ENCODE measurements at regions not wholly inside any gene's neighbourhood (a gene's known extent, or its start where the extent isn't known, plus 50 kb on each side); places are given as distances from the start of the nearest gene placed in this dataset.
"Not testable (repeated sequence)": the region's sequence is repeated elsewhere in the genome, so short reads cannot be mapped to it uniquely, and the experiment has no call there.

- H3K4me1 ChIP-seq (ENCODE audit: control insufficient read depth, insufficient read depth, low read length); H3K4me3 ChIP-seq (ENCODE audit: low read depth, low read length); H3K9ac ChIP-seq (ENCODE audit: low read depth, low read length); H3K36me3 ChIP-seq (ENCODE audit: control insufficient read depth, insufficient read depth, low read length); H3K9me3 ChIP-seq (ENCODE audit: control insufficient read depth, insufficient read depth, low read length); H3K27me3 ChIP-seq (ENCODE audit: control insufficient read depth, insufficient read depth, low read length): not testable (repeated sequence)
Observed at GRCh38 chr3:159261333-159261732, 459.5 kb downstream of the MFSD1 start.

- H3K36me3 ChIP-seq (ENCODE audit: control insufficient read depth, insufficient read depth, low read length) = no peaks in the 10 kb centered on the region
Observed at GRCh38 chr3:159263750-159264553, 462.1 kb downstream of the MFSD1 start.

GRCh38 chr3:159265705-159266104, 463.9 kb downstream of the MFSD1 start:
- H3K27me3 ChIP-seq (ENCODE audit: control insufficient read depth, insufficient read depth, low read length) = no peaks in the 10 kb centered on the region
- no peaks in the 10 kb centered on the region for H3K36me3 ChIP-seq (ENCODE audit: control insufficient read depth, insufficient read depth, low read length)
- no peak overlapping the region for H3K9ac ChIP-seq (ENCODE audit: low read depth, low read length)
- no peaks in the 10 kb centered on the region for H3K9me3 ChIP-seq (ENCODE audit: control insufficient read depth, insufficient read depth, low read length)
- no peaks in the 10 kb centered on the region for H3K4me1 ChIP-seq (ENCODE audit: control insufficient read depth, insufficient read depth, low read length)
- H3K4me3 ChIP-seq (ENCODE audit: low read depth, low read length) = no peak overlapping the region

More at GRCh38 chr3:159263750-159264553, 462.1 kb downstream of the MFSD1 start:
- Histone ChIP-seq H3K27me3 (ENCODE audit: control insufficient read depth, insufficient read depth, low read length) (no peaks in the 10 kb centered on the region), H3K9ac (ENCODE audit: low read depth, low read length) (no peak overlapping the region), H3K4me3 (ENCODE audit: low read depth, low read length) (no peak overlapping the region), H3K9me3 (ENCODE audit: control insufficient read depth, insufficient read depth, low read length) (no peaks in the 10 kb centered on the region), H3K4me1 (ENCODE audit: control insufficient read depth, insufficient read depth, low read length) (no peaks in the 10 kb centered on the region)

GRCh38 chr3:159266779-159267178, 464.9 kb downstream of the MFSD1 start:
- H3K9me3 ChIP-seq (ENCODE audit: control insufficient read depth, insufficient read depth, low read length) = no peaks in the 10 kb centered on the region
- H3K36me3 ChIP-seq (ENCODE audit: control insufficient read depth, insufficient read depth, low read length) = no peaks in the 10 kb centered on the region
- H3K4me3 ChIP-seq (ENCODE audit: low read depth, low read length) = no peak overlapping the region
- H3K4me1 ChIP-seq (ENCODE audit: control insufficient read depth, insufficient read depth, low read length) = no peaks in the 10 kb centered on the region
- H3K9ac ChIP-seq (ENCODE audit: low read depth, low read length) = no peak overlapping the region
- H3K27me3 ChIP-seq (ENCODE audit: control insufficient read depth, insufficient read depth, low read length) = no peaks in the 10 kb centered on the region

GRCh38 chr3:159271799-159272512, 470.1 kb downstream of the MFSD1 start:
- H3K4me3 ChIP-seq (ENCODE audit: low read depth, low read length) = no peak overlapping the region
- no peaks in the 10 kb centered on the region for H3K4me1 ChIP-seq (ENCODE audit: control insufficient read depth, insufficient read depth, low read length)
- H3K9ac ChIP-seq (ENCODE audit: low read depth, low read length) = no peak overlapping the region
- no peaks in the 10 kb centered on the region for H3K36me3 ChIP-seq (ENCODE audit: control insufficient read depth, insufficient read depth, low read length)
- H3K27me3 ChIP-seq (ENCODE audit: control insufficient read depth, insufficient read depth, low read length) = no peaks in the 10 kb centered on the region
- H3K9me3 ChIP-seq (ENCODE audit: control insufficient read depth, insufficient read depth, low read length) = no peaks in the 10 kb centered on the region

- H3K27me3 ChIP-seq (ENCODE audit: control insufficient read depth, insufficient read depth, low read length) = no peaks in the 10 kb centered on the region
- H3K9me3 ChIP-seq (ENCODE audit: control insufficient read depth, insufficient read depth, low read length) = no peaks in the 10 kb centered on the region
- H3K9ac ChIP-seq (ENCODE audit: low read depth, low read length) = no peak overlapping the region
- no peaks in the 10 kb centered on the region for H3K36me3 ChIP-seq (ENCODE audit: control insufficient read depth, insufficient read depth, low read length)
- H3K4me3 ChIP-seq (ENCODE audit: low read depth, low read length) = no peak overlapping the region
- H3K4me1 ChIP-seq (ENCODE audit: control insufficient read depth, insufficient read depth, low read length) = no peaks in the 10 kb centered on the region
Observed at GRCh38 chr3:159273070-159273469, 471.2 kb downstream of the MFSD1 start.

GRCh38 chr3:159273608-159274007, 471.8 kb downstream of the MFSD1 start:
- no peaks in the 10 kb centered on the region for H3K36me3 ChIP-seq (ENCODE audit: control insufficient read depth, insufficient read depth, low read length)
- no peak overlapping the region for H3K4me3 ChIP-seq (ENCODE audit: low read depth, low read length)
- no peaks in the 10 kb centered on the region for H3K4me1 ChIP-seq (ENCODE audit: control insufficient read depth, insufficient read depth, low read length)
- no peaks in the 10 kb centered on the region for H3K9me3 ChIP-seq (ENCODE audit: control insufficient read depth, insufficient read depth, low read length)
- no peaks in the 10 kb centered on the region for H3K27me3 ChIP-seq (ENCODE audit: control insufficient read depth, insufficient read depth, low read length)
- H3K9ac ChIP-seq (ENCODE audit: low read depth, low read length) = no peak overlapping the region

GRCh38 chr3:159275741-159276140, 473.9 kb downstream of the MFSD1 start:
- no peaks in the 10 kb centered on the region for H3K4me1 ChIP-seq (ENCODE audit: control insufficient read depth, insufficient read depth, low read length)
- H3K9me3 ChIP-seq (ENCODE audit: control insufficient read depth, insufficient read depth, low read length) = no peaks in the 10 kb centered on the region
- H3K9ac ChIP-seq (ENCODE audit: low read depth, low read length) = no peak overlapping the region
- H3K27me3 ChIP-seq (ENCODE audit: control insufficient read depth, insufficient read depth, low read length) = no peaks in the 10 kb centered on the region
- no peak overlapping the region for H3K4me3 ChIP-seq (ENCODE audit: low read depth, low read length)
- no peaks in the 10 kb centered on the region for H3K36me3 ChIP-seq (ENCODE audit: control insufficient read depth, insufficient read depth, low read length)

GRCh38 chr3:159277814-159278213, 476.0 kb downstream of the MFSD1 start:
- Histone ChIP-seq H3K4me1 (ENCODE audit: control insufficient read depth, insufficient read depth, low read length) (no peaks in the 10 kb centered on the region), H3K27me3 (ENCODE audit: control insufficient read depth, insufficient read depth, low read length) (no peaks in the 10 kb centered on the region), H3K36me3 (ENCODE audit: control insufficient read depth, insufficient read depth, low read length) (no peaks in the 10 kb centered on the region), H3K9ac (ENCODE audit: low read depth, low read length) (no peak overlapping the region), H3K9me3 (ENCODE audit: control insufficient read depth, insufficient read depth, low read length) (no peaks in the 10 kb centered on the region), H3K4me3 (ENCODE audit: low read depth, low read length) (no peak overlapping the region)

GRCh38 chr3:159280386-159281191, 478.7 kb downstream of the MFSD1 start:
- no peaks in the 10 kb centered on the region for H3K4me1 ChIP-seq (ENCODE audit: control insufficient read depth, insufficient read depth, low read length)
- no peaks in the 10 kb centered on the region for H3K36me3 ChIP-seq (ENCODE audit: control insufficient read depth, insufficient read depth, low read length)
- no peak overlapping the region for H3K9ac ChIP-seq (ENCODE audit: low read depth, low read length)
- no peak overlapping the region for H3K4me3 ChIP-seq (ENCODE audit: low read depth, low read length)
- no peaks in the 10 kb centered on the region for H3K27me3 ChIP-seq (ENCODE audit: control insufficient read depth, insufficient read depth, low read length)
- no peaks in the 10 kb centered on the region for H3K9me3 ChIP-seq (ENCODE audit: control insufficient read depth, insufficient read depth, low read length)

- no peak overlapping the region for H3K4me3 ChIP-seq (ENCODE audit: low read depth, low read length)
- no peaks in the 10 kb centered on the region for H3K9me3 ChIP-seq (ENCODE audit: control insufficient read depth, insufficient read depth, low read length)
- H3K36me3 ChIP-seq (ENCODE audit: control insufficient read depth, insufficient read depth, low read length) = no peaks in the 10 kb centered on the region
- no peaks in the 10 kb centered on the region for H3K27me3 ChIP-seq (ENCODE audit: control insufficient read depth, insufficient read depth, low read length)
- no peak overlapping the region for H3K9ac ChIP-seq (ENCODE audit: low read depth, low read length)
- no peaks in the 10 kb centered on the region for H3K4me1 ChIP-seq (ENCODE audit: control insufficient read depth, insufficient read depth, low read length)
Observed at GRCh38 chr3:159293493-159293892, 491.6 kb downstream of the MFSD1 start.
